SH-SY5Y (cell line): ENCODE measurements at regions not wholly inside any gene's neighbourhood (a gene's known extent, or its start where the extent isn't known, plus 50 kb on each side); places are given as distances from the start of the nearest gene placed in this dataset.

Source experiments
- GATA2 ChIP-seq: IDR thresholded peaks from 2 replicates; pipeline ENCODE4 v1.6.1; 2011; ENCODE audit warnings: mild to moderate bottlenecking, low read depth, low read length
- GATA3 ChIP-seq: IDR thresholded peaks from 2 replicates; pipeline ENCODE4 v1.6.1; 2011; ENCODE audit warnings: low read depth, mild to moderate bottlenecking, low read length, moderate library complexity

GRCh38 chr3:71846185-71846584 lies 61.2 kb upstream of the PROK2 start:
- no peak for TF ChIP-seq GATA3
- TF ChIP-seq GATA2: no peak
